ENCODE measurements at regions not wholly inside any gene's neighbourhood (a gene's known extent, or its start where the extent isn't known, plus 50 kb on each side); places are given as distances from the start of the nearest gene placed in this dataset.

GRCh38 chr13:47144782-47145181 lies 247.9 kb upstream of the HTR2A start:
- TF ChIP-seq CTCF (conservative IDR thresholded peaks at IDR 0.05), result no peak
- Mint-ChIP-seq H3K27ac (ENCODE audit: unreplicated experiment) (no peak overlapping the region), H3K36me3 (ENCODE audit: low read depth) (no peaks in the 10 kb centered on the region), H3K9me3 (peaks cover 5% of the 10 kb centered on the region), H3K27me3 (ENCODE audit: low read depth) (no peaks in the 10 kb centered on the region), H3K4me3 (no peak overlapping the region), H3K4me1 (peaks cover 16% of the 10 kb centered on the region)
- DNase-seq (ENCODE audit: low read depth, low spot score), result no peak

- Mint-ChIP-seq H3K9me3 (peaks cover 5% of the 10 kb centered on the region), H3K27ac (ENCODE audit: unreplicated experiment) (no peak overlapping the region), H3K4me1 (peaks cover 5% of the 10 kb centered on the region), H3K4me3 (no peak overlapping the region), H3K36me3 (ENCODE audit: low read depth) (no peaks in the 10 kb centered on the region), H3K27me3 (ENCODE audit: low read depth) (no peaks in the 10 kb centered on the region)
- no peak for DNase-seq (ENCODE audit: low read depth, low spot score)
- TF ChIP-seq CTCF (conservative IDR thresholded peaks at IDR 0.05), result no peak
Measured at GRCh38 chr13:47142105-47142504, 245.3 kb upstream of the HTR2A start.

GRCh38 chr13:47139519-47139918 lies 242.7 kb upstream of the HTR2A start:
- Mint-ChIP-seq H3K27me3 (ENCODE audit: low read depth) (no peaks in the 10 kb centered on the region), H3K4me1 (peaks cover 5% of the 10 kb centered on the region), H3K9me3 (peaks cover 5% of the 10 kb centered on the region), H3K36me3 (ENCODE audit: low read depth) (no peaks in the 10 kb centered on the region), H3K4me3 (no peak overlapping the region), H3K27ac (ENCODE audit: unreplicated experiment) (peak overlapping the region; percentile 74)
- no peak for TF ChIP-seq CTCF (conservative IDR thresholded peaks at IDR 0.05)
- DNase-seq (ENCODE audit: low read depth, low spot score), result no peak

GRCh38 chr13:47136504-47136941 lies 239.7 kb upstream of the HTR2A start:
- no peaks in the 10 kb centered on the region for H3K27me3 Mint-ChIP-seq (ENCODE audit: low read depth)
- H3K4me3 Mint-ChIP-seq, result no peak overlapping the region
- TF ChIP-seq CTCF (conservative IDR thresholded peaks at IDR 0.05), result no peak
- no peak overlapping the region for H3K27ac Mint-ChIP-seq (ENCODE audit: unreplicated experiment)
- peaks cover 5% of the 10 kb centered on the region for H3K9me3 Mint-ChIP-seq
- DNase-seq (ENCODE audit: low read depth, low spot score), result no peak
- peaks cover 5% of the 10 kb centered on the region for H3K4me1 Mint-ChIP-seq
- H3K36me3 Mint-ChIP-seq (ENCODE audit: low read depth), result no peaks in the 10 kb centered on the region

GRCh38 chr13:47135800-47136503 lies 239.1 kb upstream of the HTR2A start:
- H3K36me3 Mint-ChIP-seq (ENCODE audit: low read depth), result no peaks in the 10 kb centered on the region
- H3K4me1 Mint-ChIP-seq, result peaks cover 5% of the 10 kb centered on the region
- no peak for DNase-seq (ENCODE audit: low read depth, low spot score)
- no peak for TF ChIP-seq CTCF (conservative IDR thresholded peaks at IDR 0.05)
- H3K4me3 Mint-ChIP-seq, result no peak overlapping the region
- no peaks in the 10 kb centered on the region for H3K27me3 Mint-ChIP-seq (ENCODE audit: low read depth)
- no peak overlapping the region for H3K27ac Mint-ChIP-seq (ENCODE audit: unreplicated experiment)
- H3K9me3 Mint-ChIP-seq, result peaks cover 5% of the 10 kb centered on the region

Measured in neural crest cell (in vitro differentiated cells).